IPS-18a (cell line): ENCODE measurements at regions not wholly inside any gene's neighbourhood (a gene's known extent, or its start where the extent isn't known, plus 50 kb on each side); places are given as distances from the start of the nearest gene placed in this dataset.

ENCODE experiments used
- H3K27ac ChIP-seq: one replicate; pipeline ENCODE4 v1.5.1; 2013; ENCODE audit warnings: low read length
- H3K27me3 ChIP-seq: one replicate; pipeline ENCODE4 v1.6.1; 2013; ENCODE audit warnings: mild to moderate bottlenecking, low read length; ENCODE audit not compliant: control insufficient read depth, insufficient read depth
- H3K36me3 ChIP-seq: one replicate; pipeline ENCODE4 v1.6.1; 2013; ENCODE audit warnings: low read depth, low read length; ENCODE audit not compliant: control insufficient read depth
- H3K4me1 ChIP-seq: one replicate; pipeline ENCODE4 v1.6.1; 2013; ENCODE audit warnings: low read depth, low read length; ENCODE audit not compliant: control insufficient read depth
- H3K4me3 ChIP-seq: one replicate; pipeline ENCODE4 v1.5.1; 2013; ENCODE audit warnings: low read length
- H3K9ac ChIP-seq: one replicate; pipeline ENCODE4 v1.6.1; 2013; ENCODE audit warnings: mild to moderate bottlenecking, low read length, moderate library complexity
- H3K9me3 ChIP-seq: one replicate; pipeline ENCODE4 v1.6.1; 2013; ENCODE audit warnings: low read depth, low read length; ENCODE audit not compliant: control insufficient read depth

DNA sequence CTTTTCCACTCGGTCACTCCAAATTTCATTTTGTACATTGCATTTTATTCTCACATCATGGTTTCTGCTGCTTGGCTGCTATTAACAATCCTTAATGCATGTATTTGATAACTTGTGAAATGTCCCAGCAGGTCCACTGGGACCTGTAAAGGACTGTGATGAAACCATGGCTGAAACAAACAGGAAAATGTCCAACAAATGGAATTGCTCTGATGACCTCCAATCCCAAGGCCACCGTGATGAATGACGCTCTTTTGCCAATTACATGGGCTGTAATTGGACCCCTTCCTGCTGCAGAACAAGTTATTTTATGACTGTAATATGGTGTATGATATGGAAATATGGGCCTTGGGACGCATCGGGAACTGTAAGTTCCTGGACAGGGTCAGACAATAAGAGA is 224.2 kb upstream of the CXCR4 start:
- H3K4me3 ChIP-seq, result no peak overlapping the region

DNA sequence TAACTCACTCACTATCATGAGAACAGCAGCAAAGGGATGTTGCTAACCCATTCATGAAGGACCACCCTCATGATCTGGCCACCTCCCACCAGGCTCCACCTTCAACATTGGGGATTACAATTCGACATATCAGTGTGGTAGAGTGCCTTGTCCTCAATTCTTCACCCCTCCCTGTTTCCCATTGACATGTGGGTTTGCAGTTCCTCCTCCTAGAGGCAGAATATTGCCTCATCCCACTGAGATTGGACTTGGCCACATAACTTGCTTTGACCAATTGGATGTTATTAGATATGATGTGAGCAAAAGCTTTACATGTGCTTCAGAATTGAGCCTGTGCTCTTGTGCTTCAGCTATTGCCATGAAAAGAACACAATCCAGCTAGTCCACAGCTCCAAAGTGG is 217.0 kb upstream of the CXCR4 start:
- Histone ChIP-seq H3K4me1 (no peaks in the 10 kb centered on the region), H3K27ac (no peak overlapping the region), H3K36me3 (no peaks in the 10 kb centered on the region), H3K9ac (no peak overlapping the region), H3K9me3 (no peaks in the 10 kb centered on the region), H3K27me3 (no peaks in the 10 kb centered on the region), H3K4me3 (no peak overlapping the region)

More for the DNA sequence above, 224.2 kb upstream of the CXCR4 start:
- Histone ChIP-seq H3K9ac (no peak overlapping the region), H3K4me1 (no peaks in the 10 kb centered on the region), H3K27ac (no peak overlapping the region), H3K36me3 (no peaks in the 10 kb centered on the region), H3K9me3 (no peaks in the 10 kb centered on the region), H3K27me3 (no peaks in the 10 kb centered on the region)

DNA sequence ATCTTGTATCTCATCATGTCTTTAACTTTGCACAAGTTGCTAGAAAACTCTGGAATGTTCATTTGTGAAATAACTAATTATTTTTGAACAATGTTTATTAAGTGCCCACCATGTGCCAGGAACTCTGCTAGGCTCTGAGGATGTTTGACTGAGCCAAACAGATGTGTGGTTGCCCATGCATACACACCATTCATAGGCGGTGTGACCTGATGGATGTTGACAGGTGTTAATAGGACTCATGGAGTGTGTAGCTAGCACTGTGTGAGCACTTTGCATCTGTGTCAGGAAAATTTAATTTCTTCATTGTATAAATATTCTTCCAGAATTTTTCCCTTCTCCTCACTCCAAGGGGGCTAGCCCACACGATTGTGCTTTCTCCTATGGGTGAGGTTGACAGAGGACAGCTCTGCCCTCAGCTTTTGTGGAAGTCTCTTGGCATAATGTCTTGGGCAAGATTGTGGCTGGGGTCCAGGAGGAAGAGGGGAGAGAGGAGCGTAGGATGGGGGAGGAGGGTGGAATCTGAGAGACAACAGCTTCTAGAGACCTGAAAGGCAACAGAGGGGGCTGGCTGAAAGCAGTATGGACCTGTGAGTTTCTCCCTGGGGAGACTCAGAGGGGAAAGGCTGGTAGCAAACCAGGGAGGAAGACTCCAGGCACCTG is 214.6 kb upstream of the CXCR4 start:
- Histone ChIP-seq H3K4me1 (peaks cover 11% of the 10 kb centered on the region), H3K27ac (no peak overlapping the region), H3K9ac (no peak overlapping the region), H3K27me3 (no peaks in the 10 kb centered on the region), H3K9me3 (no peaks in the 10 kb centered on the region), H3K4me3 (no peak overlapping the region), H3K36me3 (no peaks in the 10 kb centered on the region)

DNA sequence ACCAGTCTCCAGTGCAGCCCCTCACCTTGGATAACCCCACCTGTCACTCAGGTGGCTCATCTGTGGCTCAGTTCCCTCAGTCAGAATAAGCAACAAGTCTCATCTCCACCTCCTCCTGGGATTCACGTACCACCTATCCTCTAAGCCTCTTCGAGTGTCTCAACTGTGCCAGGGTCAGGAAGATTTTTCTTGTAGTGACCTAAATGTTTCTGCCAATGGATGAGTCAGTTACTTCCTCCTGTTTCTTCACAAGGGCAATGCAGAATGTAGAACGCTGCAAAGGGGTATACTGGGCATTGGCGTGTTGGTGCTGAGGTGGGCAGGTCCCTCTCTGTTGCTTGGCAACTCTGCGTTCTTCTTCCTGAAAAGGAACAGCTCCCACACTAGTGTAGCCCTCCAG is 213.3 kb upstream of the CXCR4 start:
- Histone ChIP-seq H3K36me3 (no peaks in the 10 kb centered on the region), H3K9ac (no peak overlapping the region), H3K27me3 (no peaks in the 10 kb centered on the region), H3K4me3 (no peak overlapping the region), H3K9me3 (no peaks in the 10 kb centered on the region), H3K27ac (no peak overlapping the region), H3K4me1 (peaks cover 16% of the 10 kb centered on the region)

DNA sequence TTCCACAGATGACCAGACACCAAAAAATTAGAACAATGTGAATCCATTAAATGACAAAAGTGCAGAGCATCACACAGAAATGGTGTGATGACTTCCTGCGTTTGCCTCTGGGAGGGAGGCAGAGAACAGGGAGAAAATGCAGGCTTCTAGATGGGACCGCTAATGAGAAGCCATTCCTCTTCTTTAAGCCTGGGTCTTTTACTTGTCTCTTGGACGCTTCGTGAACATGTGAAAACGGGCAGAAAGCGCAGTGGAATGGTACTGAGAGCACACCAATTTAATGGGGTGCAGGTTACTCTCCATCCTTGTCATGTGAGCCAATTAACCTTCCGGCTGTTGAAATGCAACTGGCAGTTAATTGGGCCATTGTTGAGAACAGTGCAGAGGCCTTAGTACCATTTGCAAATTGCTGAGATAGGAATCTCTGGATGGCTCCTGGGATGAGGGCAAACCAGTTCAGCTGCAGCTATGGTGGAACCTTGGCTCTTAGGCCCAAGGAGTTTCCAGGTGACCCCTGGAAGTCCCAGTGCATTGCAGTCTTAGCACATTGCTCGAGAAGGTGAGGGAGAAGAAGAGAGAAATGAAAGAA is 210.4 kb upstream of the CXCR4 start:
- H3K36me3 ChIP-seq, result no peaks in the 10 kb centered on the region
- no peak overlapping the region for H3K4me3 ChIP-seq
- no peaks in the 10 kb centered on the region for H3K27me3 ChIP-seq
- H3K9me3 ChIP-seq, result no peaks in the 10 kb centered on the region
- peaks cover 19% of the 10 kb centered on the region for H3K4me1 ChIP-seq
- H3K9ac ChIP-seq, result no peak overlapping the region
- H3K27ac ChIP-seq, result no peak overlapping the region

DNA sequence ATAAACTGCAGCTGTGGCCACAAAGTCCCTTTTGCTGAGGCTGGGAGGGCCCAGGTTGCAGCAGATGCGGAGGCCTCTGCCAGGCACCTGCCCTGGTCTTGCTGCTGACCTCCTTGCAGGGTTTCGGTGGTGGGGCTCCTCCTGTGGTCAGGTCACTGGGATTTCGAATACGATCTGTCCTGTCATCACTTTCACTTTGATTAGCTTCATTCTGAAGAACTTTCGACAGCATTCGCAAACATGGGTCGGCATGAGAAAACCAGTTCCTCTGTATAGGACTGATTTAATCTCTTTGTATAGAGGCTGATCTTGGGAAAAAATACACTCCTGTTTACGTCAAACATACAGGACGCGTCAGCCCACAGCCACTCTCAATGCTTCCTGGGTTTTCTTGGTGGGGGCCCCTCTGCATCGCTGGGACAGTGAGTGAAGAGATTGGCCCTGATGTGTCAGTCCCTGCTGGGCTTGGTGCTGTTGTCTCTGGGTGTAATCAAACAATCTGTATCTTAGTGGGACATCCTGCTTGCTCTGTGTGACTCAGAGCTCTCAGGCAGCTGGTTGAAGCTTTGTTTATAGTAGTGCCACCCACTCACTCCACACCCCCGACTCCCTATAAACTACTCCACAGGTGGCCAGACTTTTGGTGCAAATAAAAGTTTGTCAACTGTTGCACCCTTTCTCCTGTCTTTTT is 209.4 kb upstream of the CXCR4 start:
- no peaks in the 10 kb centered on the region for H3K36me3 ChIP-seq
- H3K27ac ChIP-seq, result no peak overlapping the region
- no peaks in the 10 kb centered on the region for H3K9me3 ChIP-seq
- H3K4me3 ChIP-seq, result no peak overlapping the region
- no peaks in the 10 kb centered on the region for H3K27me3 ChIP-seq
- peaks cover 19% of the 10 kb centered on the region for H3K4me1 ChIP-seq
- no peak overlapping the region for H3K9ac ChIP-seq

DNA sequence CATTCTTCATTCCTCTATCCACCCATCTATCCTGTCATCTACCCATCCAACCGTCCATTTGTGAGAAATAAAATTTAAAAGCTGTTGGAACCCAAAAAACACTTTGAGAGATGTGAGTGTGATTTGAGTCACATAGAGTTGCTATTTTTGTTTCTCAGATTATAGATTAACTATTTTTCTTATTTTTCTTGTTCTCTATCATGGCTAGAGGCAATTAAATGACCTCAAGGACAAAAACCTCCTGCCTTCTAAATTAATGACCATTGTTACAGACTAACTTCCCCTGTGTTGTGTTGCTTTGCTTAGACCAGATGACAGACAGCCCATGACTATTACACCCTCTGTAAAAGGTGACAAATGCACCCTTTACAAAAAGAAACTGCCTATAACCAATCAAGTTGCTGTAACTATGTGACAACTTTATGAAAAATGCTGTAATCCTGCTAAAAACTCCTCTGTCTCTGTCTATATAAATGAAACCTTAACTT is 207.9 kb upstream of the CXCR4 start:
- H3K27me3 ChIP-seq, result no peaks in the 10 kb centered on the region
- H3K4me1 ChIP-seq, result peaks cover 19% of the 10 kb centered on the region
- H3K9me3 ChIP-seq, result no peaks in the 10 kb centered on the region
- H3K4me3 ChIP-seq, result no peak overlapping the region
- no peak overlapping the region for H3K9ac ChIP-seq
- no peak overlapping the region for H3K27ac ChIP-seq
- H3K36me3 ChIP-seq, result no peaks in the 10 kb centered on the region

DNA sequence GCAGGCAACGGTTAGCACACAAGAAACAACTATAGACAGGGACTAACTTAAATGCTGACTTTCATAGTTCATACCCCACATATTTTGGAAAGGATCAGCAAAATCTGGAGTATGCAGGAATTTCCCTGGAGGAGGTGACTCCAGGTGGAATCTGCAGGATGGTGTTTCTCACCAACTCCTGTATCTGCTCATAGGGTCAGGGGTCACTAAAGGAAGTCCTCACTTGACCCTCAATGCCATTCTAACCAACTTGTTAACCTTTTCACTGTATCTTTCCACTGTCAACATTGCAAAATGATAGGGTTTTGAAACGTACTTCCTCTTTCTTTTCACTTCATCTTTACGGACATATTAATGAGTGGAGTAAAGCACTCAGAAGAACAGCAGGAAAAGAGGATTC is 207.0 kb upstream of the CXCR4 start:
- peaks cover 19% of the 10 kb centered on the region for H3K4me1 ChIP-seq
- no peaks in the 10 kb centered on the region for H3K27me3 ChIP-seq
- H3K27ac ChIP-seq, result no peak overlapping the region
- no peak overlapping the region for H3K9ac ChIP-seq
- H3K36me3 ChIP-seq, result no peaks in the 10 kb centered on the region
- no peak overlapping the region for H3K4me3 ChIP-seq
- no peaks in the 10 kb centered on the region for H3K9me3 ChIP-seq

DNA sequence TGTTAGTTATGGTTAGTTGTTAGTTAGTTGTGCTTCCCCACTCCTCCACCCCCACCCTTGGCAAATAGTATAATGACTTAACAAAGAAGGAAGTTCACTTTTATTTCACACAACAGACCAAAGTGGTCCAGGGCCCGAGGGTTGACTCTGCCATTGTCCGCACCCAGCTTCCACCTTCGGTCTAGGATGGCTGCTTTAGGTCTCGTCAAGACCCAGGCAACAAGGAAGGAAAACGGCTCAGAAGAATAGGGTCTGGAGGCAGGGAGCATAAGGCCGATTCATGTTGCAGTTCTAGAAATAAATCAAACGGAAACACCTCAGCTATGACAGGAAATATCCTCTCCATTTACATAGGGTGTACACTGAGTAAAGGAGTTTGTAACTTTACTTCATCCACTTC is 206.0 kb upstream of the CXCR4 start:
- Histone ChIP-seq H3K9me3 (no peaks in the 10 kb centered on the region), H3K36me3 (no peaks in the 10 kb centered on the region), H3K9ac (no peak overlapping the region), H3K4me1 (peaks cover 19% of the 10 kb centered on the region), H3K4me3 (no peak overlapping the region), H3K27ac (no peak overlapping the region), H3K27me3 (no peaks in the 10 kb centered on the region)

DNA sequence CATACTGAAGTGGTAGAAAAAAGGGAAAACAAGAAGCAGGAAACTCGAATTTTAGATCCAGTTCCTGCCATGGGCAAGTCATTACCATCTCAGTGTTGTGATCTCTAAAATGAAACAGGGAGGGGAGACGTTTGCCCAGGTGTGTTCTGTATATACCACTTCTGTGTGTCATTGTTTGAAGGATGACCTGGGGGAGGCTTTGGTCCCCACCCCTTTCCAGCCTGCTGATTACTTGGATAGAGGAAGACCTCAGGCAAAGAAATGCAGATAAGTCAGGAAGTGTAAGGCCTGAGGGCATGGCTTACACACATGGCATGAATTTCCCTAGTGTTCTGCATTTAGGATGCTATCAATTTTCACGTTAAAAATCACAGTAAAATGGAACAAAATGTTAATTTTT is 205.2 kb upstream of the CXCR4 start:
- H3K4me1 ChIP-seq, result peaks cover 15% of the 10 kb centered on the region
- H3K9me3 ChIP-seq, result no peaks in the 10 kb centered on the region
- H3K27me3 ChIP-seq, result no peaks in the 10 kb centered on the region
- no peaks in the 10 kb centered on the region for H3K36me3 ChIP-seq
- no peak overlapping the region for H3K4me3 ChIP-seq
- H3K9ac ChIP-seq, result no peak overlapping the region
- H3K27ac ChIP-seq, result no peak overlapping the region

DNA sequence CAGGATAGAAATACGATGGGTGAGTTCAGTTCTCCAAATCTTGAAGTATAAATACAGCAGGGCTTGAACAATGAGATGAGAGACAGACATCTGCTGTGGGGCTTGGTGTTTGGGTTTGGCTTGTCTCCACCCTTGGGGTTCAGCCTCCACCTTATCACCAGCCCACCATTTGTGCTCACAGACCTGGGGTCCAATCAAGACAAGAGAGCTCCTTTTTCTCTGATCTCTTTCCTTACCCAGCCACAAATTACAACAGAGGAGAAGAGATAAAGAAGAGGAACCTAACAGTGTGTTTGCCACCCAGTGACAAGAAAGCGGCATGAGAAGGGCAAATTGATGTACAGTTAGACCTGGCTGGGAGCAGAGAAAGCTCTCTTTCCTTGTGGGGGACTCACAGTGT is 204.5 kb upstream of the CXCR4 start:
- Histone ChIP-seq H3K27me3 (no peaks in the 10 kb centered on the region), H3K4me1 (peaks cover 7% of the 10 kb centered on the region), H3K9me3 (no peaks in the 10 kb centered on the region), H3K4me3 (no peak overlapping the region), H3K27ac (no peak overlapping the region), H3K36me3 (no peaks in the 10 kb centered on the region), H3K9ac (no peak overlapping the region)

DNA sequence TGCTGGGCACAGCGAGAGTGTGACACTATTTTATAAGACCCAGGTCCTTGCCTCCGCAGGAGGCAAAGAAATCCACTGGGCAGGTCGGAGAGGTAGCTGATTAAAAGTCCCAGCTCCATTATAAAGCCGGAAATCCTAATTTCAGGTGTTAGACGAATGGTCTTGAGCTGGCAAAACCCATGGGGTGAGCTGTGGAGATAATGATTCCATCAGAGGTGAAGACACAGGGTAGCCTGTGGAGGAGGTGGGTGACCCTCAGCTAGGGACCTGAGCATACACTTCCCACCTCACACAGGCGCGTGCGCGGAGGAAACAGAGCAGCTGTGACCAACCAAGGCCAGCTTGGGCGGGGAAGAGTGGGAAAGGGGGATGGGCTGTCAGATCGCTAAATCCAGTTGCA is 201.7 kb upstream of the CXCR4 start:
- H3K27ac ChIP-seq, result no peak overlapping the region
- no peak overlapping the region for H3K9ac ChIP-seq
- no peaks in the 10 kb centered on the region for H3K36me3 ChIP-seq
- no peaks in the 10 kb centered on the region for H3K27me3 ChIP-seq
- no peaks in the 10 kb centered on the region for H3K9me3 ChIP-seq
- H3K4me3 ChIP-seq, result no peak overlapping the region
- peaks cover 4% of the 10 kb centered on the region for H3K4me1 ChIP-seq
